GM18520 (cell line): ENCODE measurements at regions not wholly inside any gene's neighbourhood (a gene's known extent, or its start where the extent isn't known, plus 50 kb on each side); places are given as distances from the start of the nearest gene placed in this dataset.

Experiments
- ATAC-seq: cut with Tn5 transposase; IDR thresholded peaks from one replicate; pipeline ENCODE4 v1.9.1; 2021; ENCODE audit not compliant: unreplicated experiment

DNA sequence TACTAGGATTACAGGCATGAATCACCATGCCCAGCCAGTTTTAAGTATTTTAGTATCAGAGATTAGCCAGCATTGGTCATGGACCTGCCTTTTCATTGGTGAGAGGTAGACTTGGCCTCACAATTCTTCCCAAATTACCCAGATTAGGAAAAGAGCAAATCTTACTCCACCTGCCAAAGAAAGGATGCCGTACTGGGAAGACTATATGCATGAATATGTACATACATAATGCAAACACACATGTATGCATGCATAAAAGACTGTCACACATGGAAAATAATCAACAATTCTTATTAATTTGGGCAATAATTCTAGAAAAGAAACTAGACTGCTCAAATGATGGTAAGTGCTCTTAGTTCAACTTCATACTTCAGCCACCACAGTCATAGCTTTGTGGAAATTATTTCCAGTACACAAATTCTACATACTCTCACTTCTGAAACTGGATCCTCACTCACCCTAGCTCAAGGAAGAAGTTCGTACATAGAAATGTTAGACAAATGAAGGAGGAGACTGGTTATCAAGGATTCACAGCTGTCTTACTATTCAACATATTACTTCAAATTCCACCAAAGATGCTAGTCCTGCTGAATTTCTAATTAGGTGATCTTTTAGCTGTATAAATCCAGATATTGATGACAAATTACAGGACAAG lies 73.7 kb downstream of the MINAR2 start:
- ATAC-seq = no peak

DNA sequence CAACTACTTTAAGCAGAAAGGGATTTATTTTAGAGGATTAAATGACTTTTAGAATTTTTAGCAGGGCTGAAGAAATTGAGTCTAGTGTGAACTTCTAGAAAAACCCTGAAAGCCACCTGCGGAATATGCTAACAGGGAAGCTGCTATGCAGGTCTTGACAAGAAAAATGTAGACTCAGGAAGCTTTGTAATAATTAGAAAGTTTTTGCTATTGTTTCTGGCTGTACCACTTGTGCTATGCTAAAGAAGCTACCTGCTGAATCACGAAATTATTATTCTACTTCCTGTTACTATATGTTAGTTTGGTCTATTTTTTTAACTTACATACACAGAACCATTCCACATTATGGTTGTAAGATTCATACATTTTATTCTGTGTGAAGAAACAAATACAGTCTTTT lies 74.0 kb upstream of the CHSY3 start:
- no peak for ATAC-seq

DNA sequence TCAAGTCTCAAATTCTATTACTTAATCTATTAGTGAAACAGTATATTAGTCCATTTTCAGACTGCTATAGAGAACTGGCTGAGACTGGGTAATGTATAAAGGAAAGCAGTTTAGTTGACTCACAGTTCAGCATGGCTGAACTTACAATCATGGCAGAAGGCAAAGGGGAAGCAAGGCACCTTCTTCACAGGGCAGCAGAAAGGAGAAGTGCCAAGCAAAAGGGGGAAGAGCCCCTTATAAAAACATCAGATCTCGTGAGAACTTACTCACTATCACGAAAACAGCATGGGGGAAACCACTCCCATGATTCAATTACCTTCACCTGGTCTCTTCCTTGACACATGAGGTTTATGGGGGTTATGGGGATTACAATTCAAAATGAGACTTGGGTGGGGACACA lies 67.9 kb upstream of the CHSY3 start:
- ATAC-seq = no peak

DNA sequence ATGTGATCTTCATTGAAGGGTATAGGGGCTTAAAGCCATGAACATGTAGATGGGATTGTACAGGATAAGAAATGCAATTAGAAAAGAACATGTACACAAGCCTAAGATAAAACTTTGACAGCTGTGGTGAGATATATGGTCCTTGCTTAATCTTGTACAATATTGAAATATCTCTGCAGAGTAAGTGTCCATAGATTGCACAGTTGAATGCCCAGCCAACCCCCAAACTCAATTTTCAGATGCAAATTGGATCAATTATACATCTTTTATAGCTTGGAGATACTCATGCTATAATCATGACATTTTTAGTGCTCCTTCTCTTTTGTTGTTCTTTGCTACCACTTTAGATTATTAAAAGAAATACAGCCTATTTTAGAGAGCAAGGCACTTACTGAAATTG lies 59.5 kb upstream of the CHSY3 start:
- ATAC-seq = no peak

DNA sequence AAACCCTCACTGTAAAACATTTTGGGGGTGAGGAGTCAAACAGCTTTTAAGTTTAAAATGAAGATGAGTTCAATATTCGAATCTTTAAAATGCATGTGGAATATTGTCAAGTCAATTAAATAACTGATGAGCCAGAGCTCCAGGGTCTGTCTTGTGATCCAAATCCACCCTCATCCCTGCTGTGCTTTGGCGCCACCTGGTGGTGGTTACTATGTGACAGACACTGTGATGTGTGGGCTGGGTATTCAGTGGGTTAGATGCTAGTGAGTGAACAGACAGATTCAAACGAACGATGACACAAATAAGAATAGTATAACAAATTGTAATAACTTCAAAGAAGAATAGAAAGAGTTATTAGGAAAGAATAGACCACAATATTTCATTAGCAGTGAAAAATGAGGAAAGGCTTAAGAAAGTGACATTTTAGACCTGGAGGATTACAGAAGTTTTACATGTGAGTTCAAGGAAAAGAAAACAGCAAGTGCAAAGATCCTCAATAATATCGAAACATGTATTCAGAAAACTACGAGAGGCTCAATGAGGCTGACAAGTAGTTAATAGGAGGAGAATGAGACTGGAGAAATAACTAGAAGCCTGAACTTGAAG lies 51.4 kb upstream of the CHSY3 start:
- peak; percentile 95 for ATAC-seq

DNA sequence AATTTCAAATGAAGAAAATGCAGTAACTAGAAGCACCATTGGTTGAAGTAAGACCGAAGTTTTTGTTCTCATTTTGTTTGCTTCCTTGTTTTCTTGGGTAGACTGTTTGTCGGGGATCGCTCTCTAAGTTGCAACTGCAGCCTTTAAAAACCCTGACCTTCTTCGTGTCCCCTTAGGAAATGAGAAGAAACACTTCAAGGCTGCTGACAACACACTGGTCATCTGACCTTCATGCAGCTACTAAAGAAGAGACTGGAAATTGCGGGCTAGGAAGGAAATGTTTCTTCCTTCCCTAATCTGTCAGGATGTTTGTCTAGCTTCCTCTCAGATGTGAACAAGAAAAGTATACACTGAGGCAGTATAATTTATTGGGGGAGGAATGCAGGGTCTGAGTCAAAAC lies 50.7 kb upstream of the CHSY3 start:
- ATAC-seq = no peak
